ENCODE measurements at regions not wholly inside any gene's neighbourhood (a gene's known extent, or its start where the extent isn't known, plus 50 kb on each side); places are given as distances from the start of the nearest gene placed in this dataset.

DNA sequence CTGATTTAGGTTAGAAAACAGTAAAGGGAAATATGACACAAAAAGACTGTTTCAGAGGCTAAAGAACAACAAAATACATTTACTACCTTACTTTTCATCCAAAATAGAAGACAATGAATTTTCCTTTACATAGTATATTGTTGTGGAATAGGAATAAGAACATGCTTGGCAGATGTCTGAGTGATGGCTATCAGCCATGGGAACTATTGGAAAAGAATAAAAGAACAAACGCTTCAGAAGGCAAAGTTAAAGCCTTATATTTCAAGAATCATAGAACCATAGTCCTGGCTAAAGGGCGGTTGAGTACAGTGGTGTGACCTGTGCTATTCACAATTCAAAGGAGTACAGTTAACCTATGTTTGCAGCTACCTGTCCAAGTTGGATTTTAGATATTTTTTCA lies 73.9 kb upstream of the NRXN1 start:
- no peak for DNase-seq (ENCODE audit: low read depth)
- no peak overlapping the region for H3K4me3 ChIP-seq (ENCODE audit: low read depth, low read length)

DNA sequence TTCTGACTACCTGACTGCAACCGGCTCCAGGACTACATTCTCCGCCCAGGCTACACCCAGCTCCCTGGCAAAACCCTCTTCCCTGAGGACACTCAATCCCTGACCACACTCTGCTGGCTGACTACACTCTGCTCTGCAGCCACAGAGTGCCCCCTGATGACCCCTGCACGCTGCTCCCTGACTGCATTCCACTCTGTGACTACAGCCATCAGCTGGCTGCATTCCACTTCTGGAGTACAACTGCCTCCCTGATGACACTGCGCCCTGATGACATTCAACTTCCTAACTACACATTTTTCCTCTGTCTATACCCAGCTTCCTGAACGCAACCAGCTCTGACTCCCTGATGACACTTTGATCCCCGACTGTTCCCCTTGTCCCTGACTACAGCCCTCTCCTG lies 71.3 kb upstream of the NRXN1 start:
- peak; percentile 12 for DNase-seq (ENCODE audit: low read depth)
- no peak overlapping the region for H3K4me3 ChIP-seq (ENCODE audit: low read depth, low read length)

DNA sequence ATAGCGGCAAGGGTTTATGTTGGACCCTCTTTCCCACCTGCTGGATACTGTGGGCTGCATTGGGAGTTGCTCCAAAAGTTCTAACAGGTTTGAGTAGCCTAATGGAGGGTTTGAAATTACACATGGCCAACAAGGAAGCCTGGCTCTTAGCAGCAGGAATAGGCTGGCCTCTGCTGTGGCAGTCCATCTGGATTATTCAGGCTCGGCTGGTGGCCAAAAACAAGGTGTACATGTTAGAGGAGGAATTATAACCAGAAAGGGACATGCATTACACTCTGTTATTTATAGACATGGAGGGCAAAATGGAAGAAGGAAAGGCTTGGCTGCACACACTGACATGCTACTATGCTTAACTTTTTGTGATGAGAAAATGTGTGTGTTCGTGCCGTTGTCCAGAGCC lies 61.1 kb upstream of the NRXN1 start:
- DNase-seq (ENCODE audit: low read depth): no peak
- no peak overlapping the region for H3K4me3 ChIP-seq (ENCODE audit: low read depth, low read length)

DNA sequence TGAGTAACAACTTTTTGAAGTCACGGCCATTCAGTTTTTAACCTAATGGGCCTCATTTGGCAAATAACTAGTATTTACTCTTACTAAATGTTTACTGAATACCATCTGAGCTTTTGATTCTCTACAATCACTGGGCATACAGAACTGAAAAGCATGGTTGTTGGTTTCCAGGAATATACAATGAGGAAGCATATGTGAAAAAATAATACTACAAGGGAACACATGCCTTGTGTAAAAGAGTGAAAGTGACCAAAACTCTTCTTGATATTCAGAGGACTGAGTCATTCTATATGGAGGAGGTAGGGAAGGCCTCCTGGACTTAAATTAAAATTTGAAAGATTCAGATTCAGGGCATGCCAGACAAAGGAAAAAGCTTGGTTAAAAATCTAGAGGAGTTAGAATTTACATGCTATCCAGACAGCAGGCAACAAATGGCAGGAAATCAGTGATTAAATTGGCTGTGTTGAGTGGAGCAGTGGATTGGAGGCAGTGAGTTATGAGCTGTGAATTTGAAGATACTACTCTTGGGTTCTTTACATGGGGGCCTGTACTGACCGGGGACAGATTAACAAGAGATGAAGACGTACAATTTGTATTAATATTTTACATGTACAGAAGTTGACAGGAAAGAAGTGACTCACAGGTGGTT lies 53.6 kb upstream of the NRXN1 start:
- DNase-seq (ENCODE audit: low read depth): no peak

DNA sequence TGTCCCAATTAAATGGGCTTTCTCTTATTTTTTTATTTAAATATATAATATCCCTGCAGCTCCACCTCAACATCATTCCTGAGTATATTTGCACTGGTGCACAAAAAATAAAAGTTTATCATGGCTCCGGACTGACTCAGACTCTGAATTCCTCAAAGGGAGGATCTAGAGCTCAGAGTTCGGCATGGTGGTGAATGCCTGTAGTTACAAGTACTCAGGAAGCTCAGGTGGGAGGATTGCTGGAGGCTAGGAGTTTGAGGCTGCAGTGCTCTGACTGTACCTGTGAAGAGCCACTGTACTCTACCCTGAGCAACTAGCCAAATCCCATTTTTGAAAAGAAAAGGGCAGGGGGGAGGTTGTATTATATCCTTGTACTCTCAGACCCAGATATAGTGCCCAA lies 52.8 kb upstream of the NRXN1 start:
- H3K4me3 ChIP-seq (ENCODE audit: low read depth, low read length): no peak overlapping the region
- no peak for DNase-seq (ENCODE audit: low read depth)

More for the DNA sequence above, 53.6 kb upstream of the NRXN1 start:
- no peak overlapping the region for H3K4me3 ChIP-seq (ENCODE audit: low read depth, low read length)
